Head of caudate nucleus (tissue), 42 donors: ENCODE measurements at regions not wholly inside any gene's neighbourhood (a gene's known extent, or its start where the extent isn't known, plus 50 kb on each side); places are given as distances from the start of the nearest gene placed in this dataset.
A peak's percentile ranks its signal among the peaks of the same experiment; 100 is the strongest.
"Not testable (repeated sequence)": the region's sequence is repeated elsewhere in the genome, so short reads cannot be mapped to it uniquely, and the experiment has no call there.

Experiments
- DNase-seq, 42 donors: peaks; one replicate each; pipeline versions ENCODE4 v3.0.0 to v3.0.0-alpha.2; 2020 to 2021; ENCODE audit warnings: mixed read lengths in 7 of 42
- intact Hi-C: fragments of 100-400 bp; cut with DNase I; formaldehyde crosslinking; loops from one replicate; pipeline ENCODE4 v1.15.0; 2022

GRCh38 chr19:20482721-20483120 is 82.9 kb downstream of the ZNF737 start:
- intact Hi-C loops: no loop called here
- no peak for DNase-seq

DNA sequence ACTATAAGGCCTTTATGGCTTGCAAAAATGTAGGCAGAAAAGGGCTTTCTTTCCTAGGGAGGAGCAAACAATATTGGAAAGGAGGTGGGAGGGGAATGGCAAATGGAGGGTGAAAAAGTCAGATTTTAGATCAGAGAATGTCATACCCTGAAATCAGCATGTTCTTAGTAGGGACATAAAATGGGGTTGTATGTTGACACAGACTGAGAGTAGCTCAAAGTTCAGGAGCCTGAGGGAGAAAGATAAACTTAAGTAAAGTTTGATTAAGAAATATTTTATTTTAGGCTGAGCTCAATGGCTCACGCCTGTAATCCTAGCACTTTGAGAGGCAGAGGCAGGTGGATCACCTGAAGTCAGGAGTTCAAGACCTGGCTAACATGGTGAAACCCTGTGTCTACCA is 83.8 kb downstream of the ZNF737 start:
- intact Hi-C loops: no loop called here
- no peak for DNase-seq

DNA sequence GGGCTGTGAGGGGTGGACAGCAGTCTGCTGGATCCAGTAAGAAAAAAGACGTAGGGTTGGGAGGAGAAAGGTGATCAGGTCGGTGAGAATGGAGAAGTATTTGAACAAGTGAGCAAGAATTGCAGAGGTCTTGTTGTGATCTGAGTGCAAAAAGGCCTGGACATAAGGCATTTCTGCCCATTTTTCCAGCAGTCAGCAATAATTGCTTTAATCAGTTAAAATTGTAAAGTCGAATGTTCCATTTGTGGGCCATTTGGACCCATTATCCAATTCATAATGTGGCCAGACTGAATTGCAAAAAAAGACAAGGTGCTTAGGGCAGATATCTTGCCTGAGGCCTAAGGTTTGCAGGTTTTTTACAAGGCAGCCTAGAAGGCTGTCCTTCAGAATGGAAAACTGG is 86.1 kb downstream of the ZNF737 start:
- DNase-seq: no peak
- intact Hi-C loops: no loop called here

GRCh38 chr19:20478936-20479335 is 86.6 kb downstream of the ZNF737 start:
- no peak for DNase-seq
- intact Hi-C loops: no loop called here

GRCh38 chr19:20472854-20473253 is 92.7 kb downstream of the ZNF737 start:
- intact Hi-C loops: no loop called here
- DNase-seq: no peak

GRCh38 chr19:20471431-20471830 is 94.2 kb downstream of the ZNF737 start:
- intact Hi-C loops: no loop called here
- DNase-seq: no peak

GRCh38 chr19:20470345-20471135 is 95.0 kb downstream of the ZNF737 start:
- intact Hi-C loops: no loop called here
- peak in 2 of 42 donors; percentile 10 to 27 for DNase-seq

DNA sequence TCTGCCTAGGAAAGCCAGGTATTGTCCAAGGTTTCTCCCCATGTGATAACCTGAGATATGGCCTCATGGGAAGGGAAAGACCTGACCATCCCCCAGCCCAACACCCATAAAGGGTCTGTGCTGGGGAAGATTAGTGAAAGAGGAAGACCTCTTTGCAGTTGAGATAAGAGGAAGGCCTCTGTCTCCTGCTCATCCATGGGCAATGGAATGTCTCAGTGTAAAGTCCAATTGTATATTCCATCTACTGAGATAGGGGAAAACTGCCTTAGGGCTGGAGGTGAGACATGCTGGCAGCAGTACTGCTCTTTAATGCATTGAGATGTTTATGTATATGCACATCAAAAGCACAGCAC is 99.0 kb downstream of the ZNF737 start:
- DNase-seq, intact Hi-C loops: not testable (repeated sequence)

- intact Hi-C loops, DNase-seq: not testable (repeated sequence)
Observed at GRCh38 chr19:20465922-20466637, 99.5 kb downstream of the ZNF737 start.

DNA sequence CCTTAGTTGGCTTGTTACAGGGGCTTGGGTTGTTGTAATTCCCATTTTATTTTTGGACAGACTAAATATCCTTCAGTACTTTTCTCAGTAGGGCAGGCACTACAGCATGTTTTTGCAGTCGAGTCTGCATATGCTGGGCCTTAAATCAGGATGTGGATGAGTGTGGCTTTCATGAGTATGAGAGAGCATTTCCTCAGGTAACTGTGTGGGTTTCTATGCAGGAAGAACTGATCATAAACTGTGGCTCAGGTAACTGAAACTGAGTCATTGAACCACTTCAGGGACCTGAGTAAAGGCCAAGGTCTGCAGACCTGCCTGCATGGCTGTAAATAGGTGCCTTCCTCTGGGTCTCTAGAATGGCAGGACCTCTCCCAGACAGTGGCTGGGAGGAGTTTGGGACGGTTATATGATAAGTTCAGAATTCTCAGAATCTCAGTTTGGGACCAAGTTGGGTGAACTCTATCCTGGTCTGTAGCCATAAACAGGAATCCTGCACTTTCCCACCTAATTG is 112.1 kb downstream of the ZNF737 start:
- no peak for DNase-seq
- intact Hi-C loops: no loop called here

DNA sequence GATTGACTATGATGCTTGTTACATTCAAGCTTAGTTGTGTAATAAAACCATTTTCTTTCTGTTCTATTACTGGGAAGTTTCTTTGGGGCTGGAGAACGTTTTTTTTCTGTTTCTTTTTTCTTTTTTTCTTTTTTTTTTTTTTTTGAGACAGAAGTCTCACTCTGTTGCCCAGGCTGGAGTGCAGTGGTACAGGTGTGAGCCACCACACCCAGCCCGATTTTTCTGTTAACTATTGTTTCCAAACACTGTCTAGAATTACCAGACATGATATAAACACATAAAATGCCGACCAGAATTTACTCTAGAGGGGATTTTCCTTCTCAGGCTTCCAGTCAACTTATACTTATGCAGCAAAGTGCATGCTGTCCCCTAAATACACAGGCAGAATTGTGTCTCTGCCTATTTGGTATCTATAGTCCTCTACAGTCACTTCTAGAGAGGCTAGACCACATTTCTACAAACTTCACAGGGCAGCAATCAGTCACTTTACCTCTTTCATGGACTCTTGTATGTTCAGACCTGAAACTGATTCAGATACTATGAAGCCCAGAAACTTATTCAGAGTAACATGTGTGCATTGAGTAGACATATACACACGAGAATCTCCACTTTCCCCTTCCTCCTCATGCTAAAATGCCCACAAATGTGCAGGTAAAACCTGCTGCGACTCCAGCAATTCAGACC is 121.2 kb downstream of the ZNF737 start:
- no peak for DNase-seq
- intact Hi-C loops: no loop called here

- DNase-seq, intact Hi-C loops: not testable (repeated sequence)
Observed at GRCh38 chr19:20432266-20432842, 133.2 kb downstream of the ZNF737 start.

DNA sequence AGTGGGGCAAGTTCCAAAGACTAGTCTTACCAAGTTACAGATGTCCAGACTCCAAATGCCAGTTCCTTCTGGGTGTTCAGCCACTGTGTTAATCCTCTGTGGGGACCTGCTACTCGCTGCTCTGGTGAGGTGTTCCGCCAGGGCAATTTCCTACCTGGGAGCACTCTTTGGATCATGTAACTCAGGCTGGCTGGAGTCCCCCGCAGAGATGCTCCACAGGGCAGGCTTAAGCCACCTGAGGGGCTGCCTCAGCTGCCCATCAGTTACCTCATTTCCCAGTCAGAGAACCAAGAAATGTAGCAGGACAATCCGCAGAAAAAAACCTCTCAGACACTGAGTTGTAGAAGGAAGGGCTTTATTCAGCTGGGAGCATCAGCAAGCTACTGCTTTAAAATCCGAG is 133.8 kb downstream of the ZNF737 start:
- DNase-seq: no peak
- intact Hi-C loops: no loop called here

DNA sequence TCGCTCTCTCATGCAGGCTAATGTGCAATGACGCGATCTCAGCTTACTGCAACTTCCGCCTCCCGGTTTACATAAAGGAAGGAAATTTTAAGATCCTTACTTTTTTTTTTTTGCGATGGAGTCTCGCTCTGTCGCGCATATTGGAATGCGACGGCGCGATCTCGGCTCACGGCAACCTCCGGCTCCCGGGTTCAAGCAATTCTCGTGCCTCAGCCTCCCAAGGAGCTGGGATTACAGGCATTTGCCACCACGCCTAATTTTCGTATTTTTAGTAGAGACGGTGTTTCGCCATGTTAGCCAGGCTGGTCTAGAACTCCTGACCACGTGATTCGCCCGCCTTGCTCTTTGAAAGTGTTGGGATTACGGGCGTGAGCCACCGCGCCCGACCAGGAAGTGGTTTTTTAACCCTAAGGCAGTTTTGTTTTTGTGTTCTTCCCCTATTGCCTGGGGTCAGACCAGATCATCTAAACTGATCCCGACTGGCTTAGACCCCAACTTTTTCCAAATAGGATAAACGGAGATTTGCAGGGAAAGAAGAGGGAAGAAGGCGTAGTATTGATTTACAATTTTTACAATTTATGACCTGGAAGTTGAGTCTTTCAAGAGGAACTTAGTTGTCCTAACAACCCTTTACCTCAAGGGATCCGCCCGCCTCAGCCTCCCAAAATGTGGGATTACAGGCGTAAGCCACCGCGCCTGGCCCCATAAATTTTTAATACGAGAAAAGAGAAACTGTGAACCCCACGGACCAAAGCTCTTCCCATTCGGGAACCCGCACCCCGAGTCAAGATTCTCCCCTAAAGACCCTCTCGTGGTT is 142.0 kb downstream of the ZNF737 start:
- intact Hi-C loops: no loop called here
- DNase-seq: peak in 41 of 42 donors; percentile 14 to 84 (median 53)

GRCh38 chr19:20422216-20423205 is 143.1 kb downstream of the ZNF737 start:
- DNase-seq: peak in 20 of 42 donors; percentile 1 to 53 (median 14)
- intact Hi-C loops: no loop called here

DNA sequence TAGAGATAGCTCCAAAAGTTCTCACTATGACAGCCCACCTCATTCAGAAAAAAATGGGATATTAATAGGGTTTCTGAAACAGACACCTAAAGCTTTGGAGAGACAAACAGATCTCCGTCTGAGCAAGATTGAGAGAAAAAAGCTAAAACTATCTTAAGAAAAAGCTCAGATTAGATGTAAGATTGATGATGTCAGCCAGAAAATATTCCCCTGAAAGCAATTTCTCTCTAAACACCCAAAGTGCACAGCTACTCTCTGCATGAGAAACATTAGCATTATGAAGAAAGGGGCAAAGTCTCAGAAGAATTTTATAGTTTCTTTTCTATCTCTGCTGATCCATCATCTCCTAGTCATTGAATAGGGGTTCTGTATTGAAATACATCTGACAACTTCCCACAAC is 148.9 kb downstream of the ZNF737 start:
- DNase-seq: no peak
- intact Hi-C loops: no loop called here

DNA sequence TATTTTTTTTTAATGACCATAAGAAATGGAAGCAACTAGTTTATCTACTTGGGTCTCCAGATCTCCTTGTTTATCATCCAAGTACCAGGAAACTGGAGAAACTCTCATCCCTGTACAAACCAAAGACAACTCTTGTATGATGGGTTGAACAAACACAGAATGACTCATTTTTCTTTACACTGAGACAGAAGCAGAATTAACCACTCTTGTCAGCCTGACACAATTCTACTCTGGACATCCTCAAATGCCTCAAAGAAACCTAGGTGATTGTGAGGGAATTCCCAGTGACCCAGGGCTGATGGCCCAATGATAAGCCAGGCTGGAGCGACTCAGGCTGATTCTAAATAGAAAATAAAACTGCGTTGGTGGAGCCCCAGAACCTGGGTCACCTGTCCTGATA is 151.5 kb downstream of the ZNF737 start:
- intact Hi-C loops: loop anchor here (5.0 kb wide), 1 partner anchor 123 kb away; no protein-coding TSS in a partner anchor
- DNase-seq: no peak
